ENCODE measurements at regions not wholly inside any gene's neighbourhood (a gene's known extent, or its start where the extent isn't known, plus 50 kb on each side); places are given as distances from the start of the nearest gene placed in this dataset.
"Not testable (repeated sequence)": the region's sequence is repeated elsewhere in the genome, so short reads cannot be mapped to it uniquely, and the experiment has no call there.

- TF ChIP-seq, protein P1, sequence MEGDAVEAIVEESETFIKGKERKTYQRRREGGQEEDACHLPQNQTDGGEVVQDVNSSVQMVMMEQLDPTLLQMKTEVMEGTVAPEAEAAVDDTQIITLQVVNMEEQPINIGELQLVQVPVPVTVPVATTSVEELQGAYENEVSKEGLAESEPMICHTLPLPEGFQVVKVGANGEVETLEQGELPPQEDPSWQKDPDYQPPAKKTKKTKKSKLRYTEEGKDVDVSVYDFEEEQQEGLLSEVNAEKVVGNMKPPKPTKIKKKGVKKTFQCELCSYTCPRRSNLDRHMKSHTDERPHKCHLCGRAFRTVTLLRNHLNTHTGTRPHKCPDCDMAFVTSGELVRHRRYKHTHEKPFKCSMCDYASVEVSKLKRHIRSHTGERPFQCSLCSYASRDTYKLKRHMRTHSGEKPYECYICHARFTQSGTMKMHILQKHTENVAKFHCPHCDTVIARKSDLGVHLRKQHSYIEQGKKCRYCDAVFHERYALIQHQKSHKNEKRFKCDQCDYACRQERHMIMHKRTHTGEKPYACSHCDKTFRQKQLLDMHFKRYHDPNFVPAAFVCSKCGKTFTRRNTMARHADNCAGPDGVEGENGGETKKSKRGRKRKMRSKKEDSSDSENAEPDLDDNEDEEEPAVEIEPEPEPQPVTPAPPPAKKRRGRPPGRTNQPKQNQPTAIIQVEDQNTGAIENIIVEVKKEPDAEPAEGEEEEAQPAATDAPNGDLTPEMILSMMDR (IDR thresholded peaks at IDR 0.05): not testable (repeated sequence)
- not testable (repeated sequence) for TF ChIP-seq POLR2A (IDR thresholded peaks at IDR 0.05)
These were observed 937.9 kb upstream of the ZNF722 start for GRCh38 chr7:63060701-63061100.
